Lung (tissue), 9 donors: ENCODE measurements at regions not wholly inside any gene's neighbourhood (a gene's known extent, or its start where the extent isn't known, plus 50 kb on each side); places are given as distances from the start of the nearest gene placed in this dataset.
"Not testable (repeated sequence)": the region's sequence is repeated elsewhere in the genome, so short reads cannot be mapped to it uniquely, and the experiment has no call there.

Experiments
- ATAC-seq: fragments of 200-7000 bp; cut with Tn5 transposase; one replicate; pipeline ENCODE4 v1.9.1; 2020; ENCODE audit warnings: moderate number of reproducible peaks; ENCODE audit not compliant: insufficient read depth, low FRiP score
- DNase-seq, 3 donors: peaks; one replicate each; pipeline ENCODE4 v3.0.0-alpha.2; 2013 to 2017
- H3K27ac ChIP-seq, 2 donors: one replicate each; pipeline ENCODE4 v1.5.1; 2013; ENCODE audit warnings: mild to moderate bottlenecking in 2 of 2, moderate library complexity in 2 of 2, control low read depth in 1 of 2, inconsistent platforms in 1 of 2, low read depth in 1 of 2, low read length in 1 of 2
- H3K27me3 ChIP-seq, 3 donors: one replicate each; pipeline ENCODE4 v1.5.1; 2013; ENCODE audit warnings: low read length in 2 of 3; ENCODE audit not compliant: control insufficient read depth in 3 of 3, insufficient read depth in 3 of 3
- H3K36me3 ChIP-seq, 4 donors: one replicate each; pipeline ENCODE4 v1.5.1; 2013; ENCODE audit warnings: low read length in 4 of 4, mild to moderate bottlenecking in 1 of 4, moderate library complexity in 1 of 4; ENCODE audit not compliant: control insufficient read depth in 4 of 4, insufficient read depth in 4 of 4
- H3K4me1 ChIP-seq, 5 donors: one replicate each; pipeline ENCODE4 v1.5.1; 2013; ENCODE audit warnings: low read length in 5 of 5, mild to moderate bottlenecking in 2 of 5, moderate library complexity in 1 of 5; ENCODE audit not compliant: control insufficient read depth in 5 of 5, insufficient read depth in 5 of 5
- H3K4me3 ChIP-seq: one replicate; pipeline ENCODE4 v1.5.1; 2013; ENCODE audit warnings: mild to moderate bottlenecking, control low read depth, moderate library complexity
- H3K9ac ChIP-seq, 2 donors: one replicate each; pipeline ENCODE4 v1.5.1; 2013; ENCODE audit warnings: low read length in 2 of 2, control low read depth in 1 of 2; ENCODE audit not compliant: insufficient read depth in 1 of 2
- H3K9me3 ChIP-seq, 4 donors: one replicate each; pipeline ENCODE4 v1.5.1; 2013; ENCODE audit warnings: low read length in 3 of 4, mild to moderate bottlenecking in 1 of 4, moderate library complexity in 1 of 4; ENCODE audit not compliant: control insufficient read depth in 4 of 4, insufficient read depth in 3 of 4
- WGBS, 2 donors: extraction: QIAGEN DNeasy Blood & Tissue Kit; methylation state at CpG; one replicate each; pipeline ENCODE4 v1.1.7; 2013; 5-methylcytosine and 5-hydroxymethylcytosine counted together
- donor health status: Bipolar disorder and iron deficiency.
- donor health status: healthy.
- donor health status: DM: yes; HTN: yes; CAD: no.

GRCh38 chr7:76716551-76716950 lies 89.5 kb upstream of the POMZP3 start:
- H3K9ac ChIP-seq, H3K27me3 ChIP-seq, H3K27ac ChIP-seq, H3K36me3 ChIP-seq, ATAC-seq, H3K4me1 ChIP-seq, DNase-seq, H3K9me3 ChIP-seq, H3K4me3 ChIP-seq: not testable (repeated sequence)
- WGBS, 2 donors, result 80 to 96% methylated on average over 3 of the region's 4 CpGs

DNA sequence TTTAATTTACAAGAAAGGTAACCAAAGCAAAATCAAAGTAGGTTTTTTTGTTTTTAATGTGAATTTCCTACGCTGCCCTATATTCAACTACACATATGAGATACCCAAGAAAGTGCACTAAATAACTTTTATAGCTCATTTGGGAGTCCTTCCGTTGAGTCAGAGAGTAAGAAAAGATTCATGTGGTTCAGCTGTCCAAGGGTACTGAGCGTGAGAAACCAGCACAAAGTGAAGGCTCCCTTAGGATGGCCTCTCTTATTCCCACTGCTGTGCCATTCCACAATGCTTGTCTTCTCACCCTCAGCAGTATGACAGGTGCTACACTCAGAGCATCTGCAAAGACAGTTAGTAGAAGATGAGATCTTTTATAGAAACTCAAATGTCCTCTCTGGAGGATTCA lies 85.8 kb upstream of the POMZP3 start:
- H3K9ac ChIP-seq, H3K27me3 ChIP-seq, H3K27ac ChIP-seq, ATAC-seq, H3K4me3 ChIP-seq, H3K9me3 ChIP-seq, DNase-seq, H3K36me3 ChIP-seq, H3K4me1 ChIP-seq: not testable (repeated sequence)
- WGBS, 2 donors, result 92 to 93% methylated on average over 3 of the region's 3 CpGs

DNA sequence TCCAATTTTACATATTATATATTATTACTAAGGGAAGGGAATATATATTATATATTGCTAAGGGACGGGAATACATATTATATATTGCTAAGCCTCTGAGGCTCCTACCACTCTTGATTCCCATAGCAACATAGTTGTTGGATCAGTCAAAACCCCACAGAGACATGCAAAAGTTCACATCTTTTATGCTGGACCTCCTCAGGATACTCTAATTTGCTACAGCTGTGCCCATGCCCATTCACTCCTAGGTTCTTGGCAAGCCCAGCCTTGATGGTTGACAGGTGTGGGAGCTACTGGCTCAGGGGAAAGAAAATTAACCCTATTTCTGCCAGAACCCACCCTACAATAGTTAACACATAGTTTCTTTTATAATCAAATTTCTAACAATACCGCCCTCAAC lies 84.6 kb upstream of the POMZP3 start:
- not testable (repeated sequence) for H3K9me3 ChIP-seq, H3K4me3 ChIP-seq, H3K4me1 ChIP-seq, DNase-seq, H3K27me3 ChIP-seq, H3K27ac ChIP-seq, ATAC-seq, H3K9ac ChIP-seq, H3K36me3 ChIP-seq
- 94 to 96% methylated on average over 2 of the region's 2 CpGs for WGBS, 2 donors

DNA sequence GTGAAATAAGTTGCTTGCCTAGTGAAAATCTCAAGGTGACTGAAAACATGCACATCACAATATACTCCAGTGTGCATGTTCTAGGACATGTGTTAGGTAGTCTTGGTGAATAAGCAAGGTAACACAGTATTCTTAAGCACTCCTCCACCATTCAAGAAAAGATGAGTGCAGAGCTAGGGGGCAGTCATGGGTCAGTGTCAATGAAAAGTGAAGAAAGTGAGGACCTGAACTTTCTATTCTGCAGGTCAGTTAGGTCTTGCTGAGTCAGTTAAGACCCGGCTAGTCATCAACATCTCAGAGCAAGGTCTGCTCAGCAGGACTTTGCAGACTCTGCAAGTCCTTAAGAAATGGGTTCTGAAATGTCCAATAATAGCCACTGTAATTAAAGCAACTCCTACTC lies 82.6 kb upstream of the POMZP3 start:
- H3K4me3 ChIP-seq, H3K9ac ChIP-seq, H3K4me1 ChIP-seq, ATAC-seq, DNase-seq, H3K27me3 ChIP-seq, H3K36me3 ChIP-seq, H3K9me3 ChIP-seq, H3K27ac ChIP-seq: not testable (repeated sequence)
- WGBS, 2 donors, result 63 to 65% methylated on average over 1 of the region's 1 CpG

GRCh38 chr7:76708446-76708845 lies 81.4 kb upstream of the POMZP3 start:
- H3K27me3 ChIP-seq, H3K9ac ChIP-seq, H3K4me1 ChIP-seq, ATAC-seq, H3K36me3 ChIP-seq, H3K27ac ChIP-seq, DNase-seq, H3K4me3 ChIP-seq, H3K9me3 ChIP-seq: not testable (repeated sequence)
- 84 to 97% methylated on average over 2 of the region's 2 CpGs for WGBS, 2 donors

GRCh38 chr7:76703815-76704214 lies 76.7 kb upstream of the POMZP3 start:
- not testable (repeated sequence) for H3K9me3 ChIP-seq, H3K27ac ChIP-seq, H3K27me3 ChIP-seq, DNase-seq, H3K36me3 ChIP-seq, H3K9ac ChIP-seq, H3K4me1 ChIP-seq, ATAC-seq, H3K4me3 ChIP-seq

DNA sequence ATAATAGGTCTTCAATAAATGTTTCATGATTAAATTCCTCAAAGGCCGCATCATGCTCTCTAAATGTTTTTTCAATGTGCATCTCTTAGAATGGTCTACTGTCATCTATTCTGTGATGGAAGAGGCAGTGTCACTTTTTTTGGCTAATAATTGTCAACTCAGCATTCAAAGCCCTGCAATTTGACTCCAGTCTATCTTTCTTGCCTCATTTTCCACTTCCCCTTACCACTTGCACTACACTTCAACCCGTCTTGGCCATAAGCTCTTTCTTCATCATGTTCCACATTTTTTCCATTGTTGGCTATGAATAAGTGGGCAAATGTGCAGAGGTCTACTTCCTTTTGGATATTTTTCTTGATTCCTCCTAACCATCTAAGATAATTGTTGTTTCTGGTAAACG lies 59.2 kb upstream of the POMZP3 start:
- not testable (repeated sequence) for H3K27ac ChIP-seq, H3K4me3 ChIP-seq, ATAC-seq, DNase-seq, H3K9me3 ChIP-seq, H3K4me1 ChIP-seq, H3K9ac ChIP-seq, H3K36me3 ChIP-seq, H3K27me3 ChIP-seq
- 61 to 77% methylated on average over 2 of the region's 3 CpGs for WGBS, 2 donors

DNA sequence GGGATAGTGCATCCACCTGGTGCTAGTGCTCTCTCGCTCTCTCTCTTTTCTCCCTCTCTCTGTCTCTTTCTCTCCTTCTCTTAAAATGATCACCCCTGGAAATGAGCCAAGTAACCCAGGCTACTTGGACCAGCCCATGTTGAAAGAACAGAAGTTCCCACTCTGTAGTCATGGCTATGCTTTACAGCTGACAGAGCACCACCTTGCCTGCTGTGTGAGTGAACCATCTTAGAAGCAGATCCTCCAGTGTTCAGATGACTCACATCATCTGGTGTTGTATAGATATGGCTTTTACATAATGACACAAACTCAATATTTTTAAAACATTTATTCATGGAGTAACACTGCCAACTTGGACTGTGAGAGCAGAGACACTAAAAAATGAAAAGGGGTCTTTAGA lies 57.7 kb upstream of the POMZP3 start:
- H3K27ac ChIP-seq, H3K4me1 ChIP-seq, H3K9me3 ChIP-seq, H3K27me3 ChIP-seq, H3K9ac ChIP-seq, DNase-seq, H3K36me3 ChIP-seq, ATAC-seq, H3K4me3 ChIP-seq: not testable (repeated sequence)
- WGBS, 2 donors, result 94 to 100% methylated on average over 1 of the region's 1 CpG

DNA sequence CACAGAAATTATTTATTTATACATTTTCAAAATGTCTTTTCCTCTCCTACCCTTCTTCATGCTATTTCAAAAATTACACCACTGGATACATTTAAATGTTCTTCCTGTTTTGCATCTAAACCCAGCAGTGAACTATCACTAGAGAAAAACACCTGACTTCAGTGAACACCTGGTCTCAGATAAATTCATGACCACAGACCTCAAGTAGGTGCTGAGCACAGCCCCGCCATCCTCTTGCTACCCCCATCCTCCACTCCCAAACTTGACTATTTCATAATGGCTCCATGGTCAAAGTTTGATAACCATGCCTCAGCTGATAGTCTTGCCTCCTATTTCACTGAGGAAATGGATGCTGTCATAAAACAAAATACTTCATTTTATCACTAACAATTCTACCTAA lies 56.6 kb upstream of the POMZP3 start:
- H3K9me3 ChIP-seq, H3K4me1 ChIP-seq, H3K9ac ChIP-seq, H3K4me3 ChIP-seq, H3K36me3 ChIP-seq, H3K27me3 ChIP-seq, ATAC-seq, DNase-seq, H3K27ac ChIP-seq: not testable (repeated sequence)
- 92 to 100% methylated on average over 1 of the region's 1 CpG for WGBS, 2 donors
